SKM-1 treated with dmso at 0.1 percent for 144 hours (cell line): ENCODE measurements at regions not wholly inside any gene's neighbourhood (a gene's known extent, or its start where the extent isn't known, plus 50 kb on each side); places are given as distances from the start of the nearest gene placed in this dataset.
"Not testable (repeated sequence)": the region's sequence is repeated elsewhere in the genome, so short reads cannot be mapped to it uniquely, and the experiment has no call there.

Experiments used
- DNase-seq: peaks from one replicate; lab custom pipeline; 2025; ENCODE audit not compliant: unreplicated experiment; lab: John Stamatoyannopoulos, UW

DNA sequence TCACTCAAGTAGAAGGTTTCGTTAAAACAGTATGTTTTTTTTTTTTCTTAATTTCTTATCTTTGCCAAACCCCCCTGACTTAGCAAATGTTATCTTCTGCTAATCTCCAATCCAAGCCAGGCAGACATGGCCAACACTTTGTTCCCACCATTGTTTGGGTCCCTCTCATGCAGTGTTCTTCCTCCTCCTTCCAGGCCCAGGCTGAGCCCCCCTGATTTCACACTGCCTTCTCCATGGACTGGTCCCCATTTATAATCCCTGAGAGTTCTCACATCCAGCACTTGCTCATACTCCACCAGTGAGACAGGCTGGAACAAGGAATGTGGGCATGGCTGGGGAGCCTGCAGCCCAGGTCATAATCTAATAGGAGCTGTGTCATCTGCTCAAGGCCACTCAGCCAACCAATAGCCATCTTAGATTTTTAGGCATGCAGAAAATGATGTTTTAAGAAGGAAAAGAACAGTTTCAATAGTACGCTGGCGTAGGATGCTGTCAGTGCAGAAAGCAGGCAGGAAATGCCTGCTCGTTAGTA lies 238.4 kb upstream of the CCDC196 start:
- no peak for DNase-seq

DNA sequence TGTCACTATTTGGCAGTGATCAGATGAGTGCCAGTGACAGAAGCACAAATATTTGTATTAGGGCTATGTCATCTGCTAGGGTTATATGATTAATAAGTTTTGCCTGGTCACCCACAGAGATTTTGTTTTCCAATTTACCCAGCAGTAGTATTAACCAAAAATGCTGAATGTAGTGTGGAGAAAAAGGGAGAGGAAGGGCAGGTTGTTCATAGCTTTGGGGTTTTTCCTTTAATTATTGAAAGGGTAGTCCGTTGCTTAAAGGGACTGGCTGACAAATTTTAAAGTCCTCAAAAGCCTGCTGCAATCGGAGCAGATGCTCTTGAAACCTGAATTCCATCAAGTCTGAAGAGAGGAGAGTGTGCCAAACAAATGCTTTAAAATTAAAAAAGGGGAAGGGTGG lies 237.9 kb upstream of the CCDC196 start:
- DNase-seq: no peak

DNA sequence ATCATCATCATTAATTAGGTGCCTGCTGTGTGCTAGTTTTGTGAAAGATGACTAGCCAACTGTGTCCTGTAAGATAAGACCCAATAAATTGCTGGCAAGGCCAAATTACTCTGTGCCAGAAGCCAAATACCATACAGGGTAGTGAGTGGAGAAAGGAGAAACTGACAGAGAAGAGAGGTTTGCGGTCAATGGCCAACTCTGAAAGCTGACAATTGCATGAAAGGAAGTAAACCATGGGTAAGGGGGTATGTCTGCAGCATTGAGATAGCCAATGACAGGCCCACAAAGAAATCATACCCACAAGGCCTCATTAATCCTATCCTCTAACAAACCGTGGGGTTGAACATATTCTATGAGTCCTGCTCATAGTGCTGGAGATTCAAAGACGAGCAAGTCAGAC lies 236.6 kb upstream of the CCDC196 start:
- no peak for DNase-seq

DNA sequence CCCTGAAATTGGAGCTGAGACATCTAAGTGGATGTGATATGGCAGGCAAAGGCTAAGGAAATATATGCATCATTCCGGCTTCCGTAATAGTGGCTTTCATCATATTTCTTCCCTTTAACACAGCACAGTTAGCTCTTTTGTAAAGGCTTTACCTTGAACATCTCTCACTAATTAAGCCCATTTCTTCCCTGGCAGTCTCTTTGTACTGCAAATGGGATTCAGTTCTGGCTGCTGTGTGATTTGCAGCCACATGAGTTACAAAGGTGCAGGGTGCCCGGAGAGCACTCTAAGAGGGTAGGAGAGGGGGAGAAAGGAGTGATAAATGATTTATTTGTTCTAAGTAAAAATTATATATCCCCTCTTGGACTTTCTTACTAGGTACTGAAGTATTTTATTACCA lies 232.1 kb upstream of the CCDC196 start:
- no peak for DNase-seq

DNA sequence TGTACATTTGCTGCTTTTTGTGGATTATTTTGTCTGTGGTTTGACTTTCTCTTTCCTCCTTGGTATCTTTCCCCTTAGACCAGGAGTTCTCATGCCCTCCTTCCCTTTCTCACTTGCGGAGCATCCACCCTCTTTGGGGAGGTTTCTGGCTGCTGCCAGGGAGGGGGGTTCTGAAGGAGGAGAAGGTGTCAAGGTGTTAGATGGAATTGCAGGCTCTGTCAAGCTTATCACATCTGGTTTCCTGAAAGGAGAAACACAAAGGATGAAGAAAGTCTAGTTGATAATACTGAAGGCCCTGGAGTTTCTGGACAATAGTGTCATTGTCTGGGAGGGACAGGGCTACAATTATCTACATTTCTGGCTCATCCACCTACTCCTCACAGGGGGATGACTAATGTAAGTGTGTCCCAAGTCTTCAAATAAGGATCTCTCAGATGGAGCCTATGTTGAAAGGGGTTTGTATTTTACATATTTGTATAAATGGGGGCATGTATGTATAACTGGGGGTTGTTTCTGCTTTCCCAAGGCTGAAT lies 217.3 kb upstream of the CCDC196 start:
- DNase-seq: no peak

GRCh38 chr14:66272221-66272620 lies 213.9 kb upstream of the CCDC196 start:
- no peak for DNase-seq

- no peak for DNase-seq
Observed at GRCh38 chr14:66273261-66273832, 212.8 kb upstream of the CCDC196 start.

GRCh38 chr14:66278418-66278817 lies 207.8 kb upstream of the CCDC196 start:
- DNase-seq: not testable (repeated sequence)

GRCh38 chr14:66281036-66281776 lies 205.0 kb upstream of the CCDC196 start:
- no peak for DNase-seq

DNA sequence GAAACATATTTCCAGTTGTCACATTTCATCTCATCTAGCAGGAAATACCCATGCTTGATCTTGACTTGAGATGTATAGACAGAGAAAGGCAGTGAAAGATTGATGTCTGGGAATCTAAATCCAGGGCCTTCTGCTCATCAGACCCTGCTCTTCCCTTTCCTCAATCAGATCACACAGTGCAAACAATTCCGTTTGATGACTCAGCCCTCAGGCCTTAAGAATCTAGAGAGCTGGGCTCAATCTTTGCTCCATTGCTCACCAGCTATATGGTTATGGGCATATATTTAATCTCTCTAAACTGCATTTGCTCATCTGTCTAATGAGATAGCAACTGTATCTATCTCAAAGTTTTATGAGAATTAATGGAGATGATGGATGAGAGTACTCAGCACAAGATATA lies 201.8 kb upstream of the CCDC196 start:
- DNase-seq: no peak

- DNase-seq: no peak
Observed at GRCh38 chr14:66288511-66288910, 197.7 kb upstream of the CCDC196 start.

- DNase-seq: no peak
Observed at GRCh38 chr14:66291756-66292155, 194.4 kb upstream of the CCDC196 start.

DNA sequence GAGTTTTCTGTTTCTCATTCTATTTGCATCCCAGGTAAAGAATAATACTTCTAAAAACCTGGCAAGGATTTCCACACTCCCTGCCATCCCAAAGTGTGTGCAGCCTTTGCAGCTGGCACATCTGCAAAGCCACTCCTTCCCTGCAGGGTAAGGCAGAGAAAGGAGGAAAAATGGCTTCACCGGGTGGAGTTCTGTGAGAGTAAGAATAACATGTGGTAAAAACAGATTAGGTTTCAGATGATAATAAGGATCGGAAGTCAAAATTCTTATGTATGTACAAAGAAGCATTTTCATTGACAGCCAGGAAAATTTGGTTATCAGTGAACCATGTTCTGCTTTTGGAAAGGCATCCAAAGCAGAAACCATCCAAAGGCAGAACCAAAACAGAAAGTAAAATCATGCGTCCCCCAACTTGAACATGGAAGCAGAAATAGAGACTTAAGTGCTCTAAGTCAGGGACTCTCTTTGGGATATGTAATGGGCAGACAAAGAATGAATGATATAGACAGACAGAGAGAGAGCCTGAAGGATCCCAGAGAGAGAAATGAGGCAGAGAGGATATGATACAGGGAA lies 192.6 kb upstream of the CCDC196 start:
- DNase-seq: no peak

- DNase-seq: no peak
Observed at GRCh38 chr14:66295386-66295785, 190.8 kb upstream of the CCDC196 start.

DNA sequence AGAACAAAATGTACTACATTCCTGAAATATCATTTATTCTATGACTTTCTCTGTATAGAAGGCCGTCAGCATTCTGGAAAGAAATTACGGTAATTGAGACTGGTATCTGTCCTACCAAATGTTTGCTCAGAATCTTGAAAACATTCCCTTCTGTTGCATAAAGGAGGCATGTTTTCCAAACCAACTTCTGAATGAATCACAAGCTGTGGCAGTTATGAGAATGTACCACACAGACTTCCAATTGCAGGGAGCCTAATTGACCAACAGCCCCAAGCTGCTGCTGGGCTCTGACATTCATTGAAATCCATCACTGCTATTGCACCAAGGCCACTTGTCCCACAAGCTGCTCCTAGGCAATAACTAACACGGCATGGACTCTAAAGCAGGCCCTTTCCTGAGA lies 185.3 kb upstream of the CCDC196 start:
- DNase-seq: no peak

- DNase-seq: no peak
Observed at GRCh38 chr14:66306101-66306500, 180.1 kb upstream of the CCDC196 start.

DNA sequence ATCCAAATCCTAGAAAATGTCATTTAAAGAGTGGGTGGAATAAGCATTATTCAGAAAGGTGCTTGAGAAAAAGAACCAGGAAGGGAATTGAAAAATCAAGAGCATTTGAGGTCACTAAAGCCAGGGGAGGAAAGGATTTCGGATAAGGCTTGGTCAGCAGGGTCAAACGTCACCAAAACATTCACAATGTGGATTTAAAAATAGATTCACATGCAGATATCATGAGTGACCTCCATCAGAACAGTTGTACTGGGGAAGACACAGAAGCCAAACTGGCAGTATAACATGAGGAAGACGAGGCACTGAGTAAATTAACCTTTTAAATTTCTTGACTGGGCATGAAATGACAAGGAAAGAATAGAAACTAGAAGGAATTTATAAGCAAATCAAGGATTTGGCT lies 175.1 kb upstream of the CCDC196 start:
- DNase-seq: no peak

GRCh38 chr14:66311990-66312389 lies 174.2 kb upstream of the CCDC196 start:
- DNase-seq: no peak

GRCh38 chr14:66312451-66312850 lies 173.7 kb upstream of the CCDC196 start:
- DNase-seq: no peak

DNA sequence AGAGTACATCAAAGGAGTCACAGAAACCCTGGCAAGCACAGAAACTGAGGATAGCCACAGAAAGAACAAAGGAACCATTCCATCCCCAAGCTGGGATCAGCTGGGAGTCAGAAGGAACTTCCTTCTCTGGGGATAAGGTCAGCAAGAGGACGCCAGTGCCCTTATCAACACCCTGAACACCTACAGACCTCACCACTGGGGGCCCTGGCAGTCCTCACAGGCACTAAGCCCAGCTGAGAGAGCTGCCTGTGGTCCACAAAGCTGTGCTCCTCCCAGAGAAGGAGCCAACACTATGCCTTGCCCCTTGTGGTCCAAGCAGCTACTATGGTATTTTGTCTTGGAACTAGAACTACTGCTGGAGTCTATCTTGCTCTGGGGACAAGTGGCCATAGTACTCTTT lies 171.1 kb upstream of the CCDC196 start:
- no peak for DNase-seq

- no peak for DNase-seq
Observed at GRCh38 chr14:66315548-66315947, 170.6 kb upstream of the CCDC196 start.

- DNase-seq: no peak
Observed at GRCh38 chr14:66322564-66322963, 163.6 kb upstream of the CCDC196 start.
